HL-60 (cell line): ENCODE measurements at regions not wholly inside any gene's neighbourhood (a gene's known extent, or its start where the extent isn't known, plus 50 kb on each side); places are given as distances from the start of the nearest gene placed in this dataset.

ENCODE experiments used
- CTCF ChIP-seq: IDR thresholded peaks from one replicate; pipeline ENCODE4 v1.5.1; 2011; ENCODE audit warnings: low read length, control low read depth, inconsistent platforms; ENCODE audit not compliant: insufficient read depth
- GABPA ChIP-seq: IDR thresholded peaks from 2 replicates; pipeline ENCODE4 v1.6.1; 2012; ENCODE audit warnings: low read depth
- POLR2AphosphoS5 ChIP-seq: IDR thresholded peaks from 2 replicates; pipeline ENCODE4 v1.6.1; 2012; ENCODE audit warnings: low read depth
- REST ChIP-seq: IDR thresholded peaks from 2 replicates; pipeline ENCODE4 v1.6.1; 2012; ENCODE audit warnings: low read depth; ENCODE audit not compliant: insufficient replicate concordance
- SPI1 ChIP-seq: IDR thresholded peaks from 2 replicates; pipeline ENCODE4 v1.6.1; 2012; ENCODE audit warnings: low read depth, mild to moderate bottlenecking, borderline replicate concordance

- TF ChIP-seq CTCF (no peak), POLR2AphosphoS5 (no peak), SPI1 (no peak), REST (no peak), GABPA (no peak)
Observed at GRCh38 chr5:162473041-162473714, 405.6 kb downstream of the GABRG2 start.
